GM18508 (cell line): ENCODE measurements at regions not wholly inside any gene's neighbourhood (a gene's known extent, or its start where the extent isn't known, plus 50 kb on each side); places are given as distances from the start of the nearest gene placed in this dataset.
A peak's percentile ranks its signal among the peaks of the same experiment; 100 is the strongest.

Experiments used
- ATAC-seq: cut with Tn5 transposase; IDR thresholded peaks from one replicate; pipeline ENCODE4 v1.9.1; 2021; ENCODE audit warnings: moderate number of reproducible peaks; ENCODE audit not compliant: insufficient read depth, unreplicated experiment

- ATAC-seq, result no peak
These were observed 817.5 kb upstream of the ALCAM start for GRCh38 chr3:104549099-104549714.

GRCh38 chr3:104553121-104553520 is 813.6 kb upstream of the ALCAM start:
- no peak for ATAC-seq

GRCh38 chr3:104554425-104554824 is 812.3 kb upstream of the ALCAM start:
- no peak for ATAC-seq

GRCh38 chr3:104555728-104556127 is 811.0 kb upstream of the ALCAM start:
- ATAC-seq, result no peak

- ATAC-seq, result no peak
These were observed 810.2 kb upstream of the ALCAM start for GRCh38 chr3:104556372-104557078.

GRCh38 chr3:104561324-104561723 is 805.4 kb upstream of the ALCAM start:
- no peak for ATAC-seq

- no peak for ATAC-seq
These were observed 802.6 kb upstream of the ALCAM start for GRCh38 chr3:104564045-104564643.

GRCh38 chr3:104566054-104566453 is 800.7 kb upstream of the ALCAM start:
- ATAC-seq, result no peak

GRCh38 chr3:104575634-104576033 is 791.1 kb upstream of the ALCAM start:
- no peak for ATAC-seq

- no peak for ATAC-seq
These were observed 788.2 kb upstream of the ALCAM start for GRCh38 chr3:104578558-104578957.

- ATAC-seq, result no peak
These were observed 784.6 kb upstream of the ALCAM start for GRCh38 chr3:104582092-104582491.

GRCh38 chr3:104584682-104585081 is 782.0 kb upstream of the ALCAM start:
- ATAC-seq, result no peak

- no peak for ATAC-seq
These were observed 780.4 kb upstream of the ALCAM start for GRCh38 chr3:104586344-104586743.

- no peak for ATAC-seq
These were observed 778.3 kb upstream of the ALCAM start for GRCh38 chr3:104588442-104588841.

- no peak for ATAC-seq
These were observed 774.9 kb upstream of the ALCAM start for GRCh38 chr3:104591776-104592175.

- ATAC-seq, result no peak
These were observed 772.2 kb upstream of the ALCAM start for GRCh38 chr3:104594491-104594890.

- ATAC-seq, result no peak
These were observed 770.7 kb upstream of the ALCAM start for GRCh38 chr3:104596054-104596453.

GRCh38 chr3:104596551-104596950 is 770.2 kb upstream of the ALCAM start:
- ATAC-seq, result peak; percentile 86

GRCh38 chr3:104598848-104599511 is 767.7 kb upstream of the ALCAM start:
- ATAC-seq, result no peak

GRCh38 chr3:104604326-104605010 is 762.2 kb upstream of the ALCAM start:
- ATAC-seq, result no peak

GRCh38 chr3:104606812-104607211 is 759.9 kb upstream of the ALCAM start:
- ATAC-seq, result no peak
